ENCODE measurements at regions not wholly inside any gene's neighbourhood (a gene's known extent, or its start where the extent isn't known, plus 50 kb on each side); places are given as distances from the start of the nearest gene placed in this dataset.

GRCh38 chr6:164144316-164144715 lies 729.8 kb downstream of the QKI start:
- TF ChIP-seq, protein P1, sequence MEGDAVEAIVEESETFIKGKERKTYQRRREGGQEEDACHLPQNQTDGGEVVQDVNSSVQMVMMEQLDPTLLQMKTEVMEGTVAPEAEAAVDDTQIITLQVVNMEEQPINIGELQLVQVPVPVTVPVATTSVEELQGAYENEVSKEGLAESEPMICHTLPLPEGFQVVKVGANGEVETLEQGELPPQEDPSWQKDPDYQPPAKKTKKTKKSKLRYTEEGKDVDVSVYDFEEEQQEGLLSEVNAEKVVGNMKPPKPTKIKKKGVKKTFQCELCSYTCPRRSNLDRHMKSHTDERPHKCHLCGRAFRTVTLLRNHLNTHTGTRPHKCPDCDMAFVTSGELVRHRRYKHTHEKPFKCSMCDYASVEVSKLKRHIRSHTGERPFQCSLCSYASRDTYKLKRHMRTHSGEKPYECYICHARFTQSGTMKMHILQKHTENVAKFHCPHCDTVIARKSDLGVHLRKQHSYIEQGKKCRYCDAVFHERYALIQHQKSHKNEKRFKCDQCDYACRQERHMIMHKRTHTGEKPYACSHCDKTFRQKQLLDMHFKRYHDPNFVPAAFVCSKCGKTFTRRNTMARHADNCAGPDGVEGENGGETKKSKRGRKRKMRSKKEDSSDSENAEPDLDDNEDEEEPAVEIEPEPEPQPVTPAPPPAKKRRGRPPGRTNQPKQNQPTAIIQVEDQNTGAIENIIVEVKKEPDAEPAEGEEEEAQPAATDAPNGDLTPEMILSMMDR (IDR thresholded peaks at IDR 0.05; ENCODE audit: low read length), result no peak
- TF ChIP-seq EZH2 (optimal IDR thresholded peaks at IDR 0.05; ENCODE audit: low read depth, low read length) (no peak), EZH2phosphoT487 (IDR thresholded peaks at IDR 0.05; ENCODE audit: low read length) (no peak)

Measured in MM.1S (cell line).